Stimulated activated CD4-positive, alpha-beta T cell treated with anti-CD3 and anti-CD28 coated beads, Interleukin-1b, Interleukin-23, amount 100 ng/mL, for 1 hour (primary cell): ENCODE measurements at regions not wholly inside any gene's neighbourhood (a gene's known extent, or its start where the extent isn't known, plus 50 kb on each side); places are given as distances from the start of the nearest gene placed in this dataset.

ENCODE experiments used
- DNase-seq, 2 donors: peaks; one replicate each; pipeline ENCODE4 v3.0.0-alpha.2; 2020; ENCODE audit warnings: low read depth in 2 of 2

DNA sequence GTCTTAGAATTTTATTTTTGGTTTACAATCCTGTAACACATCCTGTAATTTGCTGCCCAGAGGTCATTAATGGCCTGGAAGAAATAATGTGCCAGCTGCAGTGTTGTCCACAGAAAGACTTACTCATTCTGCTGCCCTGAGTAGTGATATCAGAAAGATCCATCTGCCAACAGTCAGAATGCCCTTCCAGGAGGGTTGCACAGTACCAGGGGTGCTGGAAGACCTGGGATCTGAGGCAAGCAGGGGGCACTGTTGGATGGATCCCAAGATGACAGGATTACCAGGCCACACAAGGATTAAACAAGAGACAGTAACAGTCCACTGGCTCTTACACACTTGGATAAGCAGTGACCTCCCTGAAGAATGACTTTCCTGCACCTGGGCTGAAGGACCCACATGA is 93.8 kb upstream of the TOP3B start:
- DNase-seq, result no peak

DNA sequence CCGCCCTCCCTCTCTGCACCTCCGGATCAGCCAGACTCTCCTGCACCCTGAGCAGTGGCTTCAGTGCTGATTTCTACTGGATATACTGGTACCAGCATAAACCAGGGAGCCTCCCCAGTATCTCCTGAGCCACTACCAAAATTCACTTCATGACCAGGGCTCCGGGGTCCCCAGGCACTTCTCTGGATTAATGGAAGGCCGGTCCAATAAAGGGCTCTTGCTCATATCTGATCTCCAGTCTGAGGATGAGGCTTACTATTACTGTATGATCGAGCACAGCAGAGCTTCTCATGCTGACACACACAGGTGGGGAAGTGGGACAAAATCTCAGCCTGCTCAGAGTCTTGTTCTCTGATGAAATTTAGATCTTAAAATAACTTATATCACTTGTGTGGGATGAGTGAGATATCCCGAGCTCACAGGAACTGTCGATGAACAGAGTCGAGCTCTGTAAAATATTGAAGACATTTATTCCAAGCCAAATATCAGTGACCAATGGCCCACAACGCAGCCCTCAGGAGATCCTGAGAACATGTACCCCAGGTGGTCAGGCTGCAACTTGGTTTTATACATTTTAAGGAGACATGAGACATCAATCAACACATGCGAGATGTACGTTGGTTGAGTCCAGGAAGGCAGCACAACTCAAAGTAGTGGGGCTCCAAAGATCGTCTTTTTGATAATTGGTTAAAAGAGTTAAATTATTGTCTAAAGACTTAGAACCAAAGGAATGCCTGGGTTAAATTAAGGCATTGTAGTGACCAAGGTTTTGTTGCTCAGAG is 93.0 kb upstream of the TOP3B start:
- no peak for DNase-seq

DNA sequence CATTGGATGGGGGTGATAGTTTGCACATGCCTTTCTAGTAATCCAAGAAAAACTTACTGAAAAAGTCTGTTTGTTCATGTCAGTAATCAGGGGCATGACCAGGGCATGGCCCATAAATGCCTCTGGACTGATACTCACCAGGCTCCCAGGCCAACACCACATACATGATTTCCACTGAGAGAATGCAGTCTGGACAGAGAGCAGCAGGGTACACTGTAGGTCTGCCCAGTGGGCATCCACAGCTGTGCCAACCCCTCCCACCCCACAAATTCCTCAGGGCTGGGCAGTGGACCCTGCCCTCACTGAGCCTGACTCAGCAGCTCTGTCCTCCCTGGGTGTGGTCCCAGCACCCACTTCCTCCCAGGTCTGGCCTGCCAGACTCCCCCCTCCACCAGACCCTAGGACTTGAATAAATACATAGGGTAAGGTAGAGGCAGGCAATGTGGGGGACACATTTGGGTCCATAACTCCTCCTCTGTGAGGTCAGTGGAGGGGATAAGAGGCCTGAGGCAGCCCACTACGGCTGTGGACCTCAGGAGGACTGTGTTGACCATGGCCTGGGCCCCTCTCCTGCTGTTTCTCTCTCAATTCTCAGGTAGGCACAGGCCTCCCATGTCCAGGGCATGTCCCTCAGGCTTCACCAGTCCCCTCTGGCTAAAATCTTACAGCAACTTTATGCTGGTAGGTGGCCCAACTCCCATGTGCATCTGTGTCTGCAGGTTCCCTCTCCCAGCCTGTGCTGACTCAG is 92.2 kb upstream of the TOP3B start:
- DNase-seq, result no peak

DNA sequence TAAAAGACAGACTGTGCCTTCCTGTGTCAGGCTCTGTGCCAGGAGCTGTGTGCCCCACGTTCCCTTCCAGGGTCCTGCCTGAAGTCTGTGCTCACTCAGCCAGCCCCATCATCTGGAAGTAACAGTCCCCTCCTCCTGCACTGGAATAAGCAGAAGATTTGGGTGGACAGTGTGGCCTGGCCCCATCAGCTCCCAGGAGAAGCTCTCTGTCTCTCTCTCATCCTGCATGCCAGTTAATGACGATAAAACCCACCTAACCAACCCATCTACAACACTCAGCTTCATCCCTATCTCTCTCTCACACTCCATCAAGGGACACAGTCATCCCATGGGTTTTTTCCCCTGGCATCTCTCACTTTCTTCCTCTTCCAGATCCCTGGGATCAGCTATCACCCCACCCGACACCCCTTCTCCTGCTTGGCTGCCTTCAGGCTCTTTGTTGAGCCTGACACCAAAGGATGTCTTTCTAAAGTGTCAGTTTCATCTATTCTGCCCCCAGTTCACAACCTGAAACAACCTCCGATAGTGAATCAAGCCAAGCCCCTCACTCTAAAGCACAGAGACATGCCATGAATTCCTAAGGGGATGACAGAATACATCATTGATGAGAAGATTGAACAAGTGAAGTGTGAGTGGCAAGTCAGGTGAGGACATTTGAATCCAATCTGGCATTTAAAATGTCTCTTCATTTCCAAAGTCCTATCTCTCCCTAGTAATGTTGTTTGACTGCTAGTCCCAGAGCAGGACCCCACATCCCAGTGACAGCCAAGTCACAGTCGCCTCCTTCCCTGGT is 91.4 kb upstream of the TOP3B start:
- DNase-seq, result no peak

DNA sequence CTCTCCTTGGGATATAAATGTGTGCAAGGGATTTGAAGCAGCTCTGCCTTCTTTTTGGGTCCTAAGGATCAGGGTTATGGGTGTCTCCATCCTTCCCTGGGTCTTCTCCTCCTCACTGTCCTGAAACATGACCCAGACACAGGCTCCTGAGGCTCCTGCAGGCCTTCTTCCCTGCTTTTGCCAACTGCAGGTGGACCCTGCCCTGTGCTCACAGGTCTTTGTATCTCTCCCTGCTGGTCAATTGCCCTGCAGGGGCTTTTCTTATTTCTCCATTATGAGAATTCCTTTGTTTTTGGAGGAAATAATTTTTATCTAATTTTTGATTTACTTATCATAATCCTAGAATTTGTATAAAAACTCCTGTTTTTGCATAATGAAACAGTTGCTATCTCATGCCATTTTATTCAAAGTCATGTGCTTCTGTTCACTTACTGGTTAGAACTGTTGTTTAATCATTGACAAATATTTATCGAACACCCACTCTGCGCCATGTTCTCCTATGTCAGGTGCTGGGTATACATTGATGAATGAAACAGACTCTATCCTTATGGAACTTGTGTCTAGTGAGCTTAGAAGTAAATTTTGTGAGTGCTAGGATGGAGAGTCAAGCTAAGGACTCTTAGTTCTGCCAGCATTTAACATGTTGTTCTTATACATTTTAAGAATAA is 89.7 kb upstream of the TOP3B start:
- no peak for DNase-seq

DNA sequence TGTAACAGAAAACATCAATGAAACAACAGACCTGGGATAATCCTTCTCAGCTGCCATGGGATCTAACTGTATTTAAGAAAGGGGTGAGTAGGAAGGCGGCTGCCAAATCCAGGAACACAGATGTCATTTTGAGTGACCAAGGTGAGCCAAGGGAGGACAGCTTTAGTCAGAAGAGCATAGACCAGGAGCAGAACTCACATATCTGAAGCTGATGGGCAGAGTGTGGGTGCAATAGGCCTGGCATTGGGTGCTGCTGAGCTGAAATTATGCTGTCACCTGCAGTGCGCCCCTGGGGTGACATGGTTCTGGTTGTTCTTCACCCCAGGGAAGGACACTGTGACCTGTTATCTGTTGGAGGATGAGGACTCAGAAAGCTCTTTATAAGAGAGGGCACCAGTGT is 88.9 kb upstream of the TOP3B start:
- DNase-seq, result no peak

DNA sequence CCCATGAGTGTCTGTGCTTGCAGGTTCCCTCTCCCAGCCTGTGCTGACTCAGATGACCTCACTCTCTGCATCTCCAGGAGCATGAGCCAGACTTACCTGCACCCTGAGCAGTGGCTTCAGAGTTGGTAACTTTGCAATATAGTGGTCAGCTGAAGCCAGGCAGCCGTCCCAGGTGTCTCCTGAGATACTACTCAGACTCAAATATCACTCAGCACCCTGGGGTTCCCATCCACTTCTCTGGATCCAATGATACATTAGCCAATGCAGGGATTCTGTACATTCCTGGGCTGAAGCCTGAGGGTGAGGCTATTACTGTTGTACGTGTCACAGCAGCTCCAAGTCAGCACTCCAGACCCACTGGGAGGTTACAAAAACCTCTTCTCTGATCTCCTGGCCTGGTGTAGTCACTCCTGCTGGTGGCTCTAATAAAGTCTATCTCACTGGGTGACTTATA is 87.8 kb upstream of the TOP3B start:
- DNase-seq, result no peak

DNA sequence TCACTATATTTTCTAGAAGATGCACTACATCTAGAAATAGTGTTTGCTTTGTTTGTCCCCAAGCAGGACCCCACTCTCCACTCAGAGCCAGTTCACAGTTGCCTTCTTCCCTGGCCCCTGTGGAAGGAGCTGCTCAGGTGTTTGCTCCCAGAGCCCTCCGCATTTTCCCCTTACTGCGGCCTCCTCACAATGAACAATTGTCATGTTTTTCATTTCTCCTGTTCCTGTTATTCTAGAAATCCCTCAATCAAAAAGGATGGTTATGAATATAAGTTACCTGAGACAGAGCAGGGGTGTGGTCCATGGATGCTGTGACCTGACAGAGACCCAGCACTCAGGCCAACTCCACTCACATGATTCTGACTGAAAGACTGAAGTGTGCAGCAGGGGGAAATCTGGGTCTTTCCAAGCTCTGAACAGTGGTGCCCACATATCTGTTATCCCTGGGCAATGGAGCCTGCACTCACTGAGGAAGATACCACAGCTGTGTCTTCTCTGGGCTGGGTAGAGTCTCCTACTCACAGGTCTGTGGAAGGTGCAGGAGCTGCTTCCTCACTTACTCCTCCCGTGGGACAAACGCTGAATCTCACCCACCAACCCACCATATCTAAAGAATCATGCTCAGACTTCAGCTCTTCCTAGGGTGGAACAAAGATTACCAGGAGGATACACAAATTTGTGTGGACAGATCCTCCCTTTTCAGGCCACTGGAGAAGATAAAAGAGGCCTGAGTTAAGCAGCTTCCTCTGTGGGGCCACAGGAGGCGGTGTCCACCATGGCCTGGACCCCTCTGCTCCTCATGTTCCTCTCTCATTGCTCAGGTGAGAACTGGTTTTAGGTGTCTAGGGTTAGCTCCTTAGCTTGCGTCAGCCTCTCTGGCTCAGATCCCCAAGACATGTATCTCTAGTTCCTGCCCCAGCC is 87.1 kb upstream of the TOP3B start:
- DNase-seq, result no peak

DNA sequence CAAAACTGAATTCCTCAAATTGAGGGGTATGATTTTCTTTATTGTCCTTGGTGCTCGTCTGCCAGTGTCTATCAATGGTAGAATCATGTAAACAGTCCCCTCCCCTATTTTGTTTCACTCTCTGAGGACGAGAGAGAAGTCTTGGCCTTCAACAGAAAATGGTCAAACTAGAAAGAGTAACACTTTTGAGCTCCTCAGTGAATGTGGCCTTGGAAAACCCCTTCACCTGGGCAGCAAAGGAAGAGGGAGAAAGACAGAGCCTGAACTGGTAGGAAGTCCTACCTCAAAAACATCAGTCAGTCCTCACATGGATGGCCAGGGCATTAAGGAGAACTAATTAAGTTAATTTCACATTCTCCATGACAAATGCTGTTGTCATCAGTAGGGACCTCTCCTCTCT is 86.1 kb upstream of the TOP3B start:
- no peak for DNase-seq

DNA sequence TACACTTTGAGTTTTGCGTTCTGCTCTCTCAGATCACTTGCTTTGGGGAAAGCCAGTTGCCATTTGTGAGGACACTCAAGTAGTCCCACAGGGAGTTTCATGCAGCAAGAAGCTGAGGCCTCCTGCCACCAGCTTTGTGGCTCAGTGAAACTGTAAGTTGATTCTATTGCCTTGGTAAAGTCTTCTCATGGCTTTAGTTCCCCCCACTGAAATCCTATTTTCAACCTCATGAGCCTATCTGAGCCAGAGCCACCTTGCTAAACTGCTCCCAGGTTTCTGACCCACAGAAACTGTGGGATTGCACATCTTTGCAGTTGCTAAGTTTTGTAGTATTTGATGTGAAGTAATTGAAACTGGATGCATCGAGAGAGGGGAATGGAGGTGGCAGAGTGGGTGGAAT is 85.4 kb upstream of the TOP3B start:
- DNase-seq, result no peak

DNA sequence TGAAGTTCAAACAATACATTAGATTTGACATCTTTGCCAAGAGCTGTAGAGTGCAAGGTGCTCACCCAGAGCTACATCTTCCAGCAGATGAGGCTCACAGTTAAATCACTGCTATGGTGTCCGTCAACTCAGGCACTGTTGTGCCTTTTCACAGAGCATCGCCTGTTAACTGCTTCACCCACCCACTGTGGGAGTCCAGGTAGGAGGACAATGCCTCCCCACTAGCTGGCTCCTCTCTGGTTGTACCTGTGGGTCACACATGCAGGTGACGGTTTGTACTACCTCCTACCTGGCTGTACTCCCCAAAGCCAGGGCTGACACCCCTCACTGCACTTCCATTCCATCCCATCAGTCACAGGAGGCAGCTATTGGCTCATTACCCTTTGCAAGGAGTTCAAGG is 84.6 kb upstream of the TOP3B start:
- DNase-seq, result no peak

DNA sequence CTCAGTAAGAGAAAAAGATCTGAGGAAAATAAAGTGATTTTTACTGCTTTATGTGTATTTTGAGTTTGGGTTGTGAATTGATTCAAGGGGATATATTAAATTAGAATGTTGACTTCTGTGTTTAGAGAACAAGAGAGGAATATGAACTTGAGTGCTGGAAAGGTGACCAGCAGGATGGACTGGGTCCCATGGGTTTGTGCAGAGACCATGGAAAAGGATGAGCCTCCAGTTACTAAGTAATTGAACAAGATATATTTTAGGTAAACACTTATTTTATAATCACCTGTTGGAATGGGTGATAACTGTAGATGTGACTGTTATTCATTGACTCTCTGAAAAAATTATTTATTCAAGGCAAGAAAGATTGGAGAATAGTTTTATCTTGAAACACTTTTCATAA is 82.0 kb upstream of the TOP3B start:
- no peak for DNase-seq

DNA sequence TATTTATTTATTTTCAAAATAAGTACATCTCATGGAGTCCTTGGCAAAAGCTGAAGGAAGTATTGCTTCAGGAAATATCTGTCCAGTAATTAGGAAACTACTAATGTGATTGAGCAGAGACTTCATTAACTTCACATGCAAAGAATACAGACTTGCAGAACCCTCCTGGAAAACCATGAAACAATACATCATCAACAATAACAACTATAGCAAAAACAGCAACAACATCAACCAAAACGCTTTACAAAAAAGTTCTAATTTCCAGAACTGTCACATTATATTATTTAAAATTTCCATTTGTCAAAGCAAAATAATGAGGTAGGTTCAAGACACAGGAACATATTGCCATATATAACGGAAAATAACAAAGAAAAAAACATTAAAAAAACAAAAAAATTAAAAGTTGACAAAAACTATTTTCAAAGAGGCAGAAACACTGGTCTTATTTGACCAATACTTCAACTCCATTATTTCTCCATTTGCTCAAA is 79.8 kb upstream of the TOP3B start:
- no peak for DNase-seq

DNA sequence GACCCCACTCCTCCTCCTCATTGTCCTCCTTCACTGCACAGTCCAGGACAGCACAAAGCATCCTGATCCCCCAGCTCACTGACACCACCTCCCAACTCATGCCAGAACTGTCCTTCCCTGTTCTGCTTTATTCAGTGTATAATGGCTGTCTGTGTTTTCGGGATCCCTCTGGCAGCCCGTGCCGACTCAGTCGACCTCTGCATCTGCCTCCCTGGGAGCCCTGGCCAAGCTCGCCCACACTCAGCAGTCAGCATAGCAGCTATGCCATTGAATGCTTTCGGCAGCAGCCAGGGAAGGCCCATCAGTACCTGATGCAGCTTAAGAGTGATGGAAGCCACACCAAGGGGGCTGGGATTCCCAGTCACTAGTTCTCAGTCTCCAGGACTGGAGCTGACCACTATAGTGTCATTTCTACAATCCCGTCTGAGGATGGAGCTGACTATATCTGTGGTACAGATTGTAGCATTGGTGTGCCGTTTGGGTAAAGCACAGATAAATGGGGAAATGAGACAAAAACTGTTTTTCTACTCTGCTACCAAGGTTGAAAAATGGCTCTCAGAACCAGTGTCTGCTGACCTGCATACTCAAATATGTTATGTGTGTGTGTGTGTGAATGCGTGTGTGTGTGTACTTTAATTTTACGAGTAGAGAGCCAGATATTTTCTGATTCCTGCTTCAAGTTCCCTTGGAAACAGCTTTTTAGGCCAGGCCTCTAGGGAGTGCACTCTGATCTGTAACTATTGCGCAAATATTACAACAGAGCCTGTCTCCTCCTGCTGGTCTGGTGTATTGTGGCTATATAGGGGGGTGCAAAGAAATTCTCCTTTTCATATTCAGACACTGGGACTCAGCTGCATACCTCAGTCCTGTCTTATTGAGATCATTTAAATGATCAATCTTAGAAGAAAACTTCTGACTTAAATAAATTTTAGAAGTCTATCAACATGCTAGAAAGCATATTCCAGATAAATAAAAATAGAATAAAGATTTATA is 78.8 kb upstream of the TOP3B start:
- no peak for DNase-seq

DNA sequence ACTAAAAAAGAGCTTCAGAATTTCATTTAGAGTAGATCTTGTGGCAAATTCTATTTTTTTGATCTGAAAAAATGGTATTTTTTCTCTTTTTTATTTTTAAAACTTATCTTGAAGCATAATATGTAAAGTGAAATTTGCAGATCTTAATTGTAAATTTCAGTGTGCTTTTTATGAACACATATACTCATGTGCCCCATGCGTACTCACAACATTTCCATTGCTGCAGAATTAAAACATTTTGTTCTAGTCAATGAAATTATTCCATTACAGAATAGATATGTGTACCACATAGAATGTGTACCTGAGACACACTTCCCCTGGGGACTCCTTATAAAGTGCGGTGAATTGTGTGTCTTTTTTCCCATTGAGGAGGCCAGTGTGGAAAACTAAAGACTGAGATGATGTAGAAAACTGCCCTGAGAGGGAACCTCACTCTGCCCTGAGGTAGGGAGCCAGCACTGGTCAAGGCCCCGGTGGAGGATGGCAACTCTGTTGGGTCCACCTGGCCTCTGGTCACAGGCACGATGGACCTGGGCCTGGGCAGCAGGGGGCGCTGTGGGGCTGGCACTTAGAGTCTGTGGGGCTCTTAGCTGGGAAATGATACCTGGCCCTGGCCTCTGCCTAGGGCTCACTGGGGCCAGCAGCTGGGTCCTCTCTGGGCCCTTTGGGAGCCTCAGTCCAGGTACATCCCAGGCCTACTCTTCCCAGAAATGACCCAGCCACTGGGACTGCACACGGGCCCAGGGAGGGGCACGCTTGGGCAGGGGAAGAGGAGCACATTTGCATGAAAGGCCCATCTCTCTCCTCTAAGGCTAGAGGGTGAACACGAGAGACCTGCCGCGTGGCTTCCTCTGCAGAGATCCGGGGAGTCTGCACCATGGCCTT is 77.9 kb upstream of the TOP3B start:
- DNase-seq, result peak in 1 of 2 donors; percentile 30

DNA sequence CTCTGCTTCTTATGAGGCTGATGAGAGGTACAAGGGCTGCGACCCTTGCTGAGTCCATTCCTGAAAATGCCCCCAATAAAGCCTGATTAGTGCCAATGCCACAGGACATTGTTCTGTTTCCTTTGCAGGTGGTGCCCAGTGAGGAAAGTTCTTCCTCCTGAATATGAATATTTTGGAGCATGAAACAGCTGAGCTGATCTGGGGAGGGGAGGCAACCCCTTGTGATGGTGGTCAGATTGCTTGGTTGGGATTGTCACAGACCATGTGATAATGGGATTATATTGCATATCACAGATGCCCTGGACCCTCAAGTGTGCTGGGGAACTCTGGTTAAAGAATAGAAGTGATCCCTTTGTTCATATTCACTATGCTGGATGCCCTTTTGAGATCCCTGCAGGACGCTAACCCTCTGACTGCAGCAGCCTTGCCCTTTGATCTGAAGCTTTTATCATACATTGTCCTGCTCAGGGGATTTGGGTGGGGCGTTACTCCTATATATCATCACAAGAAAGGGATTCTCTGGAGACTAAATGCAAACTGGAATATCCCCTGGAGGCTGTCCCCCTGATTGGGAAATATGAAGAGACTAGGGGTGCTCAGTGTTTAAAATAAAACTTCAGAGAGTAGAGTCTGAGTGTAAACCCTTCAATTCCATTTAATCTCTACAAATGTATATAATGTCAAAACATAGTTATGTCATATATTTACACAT is 76.9 kb upstream of the TOP3B start:
- DNase-seq, result no peak

DNA sequence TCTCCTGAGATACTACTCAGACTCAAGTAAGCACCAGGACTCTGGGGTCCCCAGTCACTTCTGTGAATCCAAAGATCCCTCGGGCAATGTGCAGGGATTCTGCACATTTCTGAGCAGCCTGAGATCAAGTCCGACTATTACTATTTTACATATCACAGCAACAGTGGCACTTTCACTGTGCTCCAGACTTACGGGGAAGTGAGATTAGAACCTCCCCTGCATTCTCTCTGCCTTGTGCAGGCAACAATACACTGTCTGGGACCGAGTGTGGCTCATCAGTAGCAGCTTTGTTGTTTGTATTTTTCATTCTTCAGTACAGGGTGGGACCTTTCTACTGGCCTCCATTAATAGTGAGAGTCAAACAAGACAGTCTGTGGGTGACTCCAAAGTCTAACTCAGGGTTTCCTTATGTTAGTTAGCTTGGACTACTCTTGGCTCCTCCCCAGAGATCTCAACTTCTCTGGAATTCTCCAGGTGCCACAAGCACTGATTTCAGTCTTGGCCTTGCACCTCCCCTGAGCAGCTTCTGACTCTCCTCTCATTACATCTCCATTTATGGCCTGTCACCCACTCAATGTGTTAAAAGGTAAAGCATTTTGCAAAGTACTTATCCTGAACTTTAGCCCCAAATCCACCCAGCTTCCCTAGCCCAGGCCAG is 76.2 kb upstream of the TOP3B start:
- DNase-seq, result no peak
